Neural progenitor cell (in vitro differentiated cells): ENCODE measurements at regions not wholly inside any gene's neighbourhood (a gene's known extent, or its start where the extent isn't known, plus 50 kb on each side); places are given as distances from the start of the nearest gene placed in this dataset.

ENCODE experiments used
- DNase-seq: peaks from one replicate; pipeline ENCODE4 v3.0.0-alpha.2; 2016; ENCODE audit warnings: low spot score
- H2AFZ ChIP-seq: fragments of 200-600 bp; sonication (generic); replicated peaks from 2 replicates; pipeline ENCODE4 v1.6.1; 2016; ENCODE audit warnings: antibody characterized with exemption
- H3F3A ChIP-seq: fragments of 200-600 bp; sonication (generic); 2 replicates; pipeline ENCODE4 v1.6.1; 2016; ENCODE audit warnings: antibody characterized with exemption, low read depth
- H3K27ac ChIP-seq: fragments of 200-600 bp; sonication (generic); 2 replicates; pipeline ENCODE4 v1.5.1; 2016; ENCODE audit warnings: mild to moderate bottlenecking
- H3K27me3 ChIP-seq: fragments of 200-600 bp; sonication (generic); 2 replicates; pipeline ENCODE4 v1.6.1; 2016; ENCODE audit warnings: mild to moderate bottlenecking, moderate library complexity
- H3K36me3 ChIP-seq: fragments of 200-600 bp; sonication (generic); 2 replicates; pipeline ENCODE4 v1.5.1; 2016
- H3K4me1 ChIP-seq: fragments of 200-600 bp; sonication (generic); 2 replicates; pipeline ENCODE4 v1.6.1; 2016; ENCODE audit warnings: mixed run types
- H3K4me2 ChIP-seq: fragments of 200-600 bp; sonication (generic); 2 replicates; pipeline ENCODE4 v1.6.1; 2016
- H3K4me3 ChIP-seq: fragments of 200-600 bp; sonication (generic); 2 replicates; pipeline ENCODE4 v1.5.1; 2016
- H3K79me2 ChIP-seq: fragments of 200-600 bp; sonication (generic); 2 replicates; pipeline ENCODE4 v1.6.1; 2016; ENCODE audit warnings: low read depth
- H3K9ac ChIP-seq: fragments of 200-600 bp; sonication (generic); 2 replicates; pipeline ENCODE4 v1.6.1; 2016
- H3K9me3 ChIP-seq: fragments of 200-600 bp; sonication (generic); 2 replicates; pipeline ENCODE4 v1.5.1; 2016; ENCODE audit warnings: low read depth
- H4K20me1 ChIP-seq: fragments of 200-600 bp; sonication (generic); 2 replicates; pipeline ENCODE4 v1.6.1; 2016; ENCODE audit warnings: low read depth
- H3K27ac Mint-ChIP-seq: 3 replicates; pipeline ENCODE4 v1.8.0; 2021; ENCODE audit warnings: mixed read lengths
- H3K27me3 Mint-ChIP-seq: 2 replicates; pipeline ENCODE4 v1.8.0; 2022; ENCODE audit warnings: low read depth, mild to moderate bottlenecking, inconsistent platforms, moderate library complexity, mixed read lengths; ENCODE audit not compliant: insufficient read depth
- H3K36me3 Mint-ChIP-seq: 3 replicates; pipeline ENCODE4 v1.8.0; 2021; ENCODE audit warnings: mixed read lengths
- H3K4me1 Mint-ChIP-seq: 3 replicates; pipeline ENCODE4 v1.8.0; 2021; ENCODE audit warnings: mixed read lengths
- H3K4me3 Mint-ChIP-seq: 3 replicates; pipeline ENCODE4 v1.8.0; 2021; ENCODE audit warnings: mild to moderate bottlenecking, moderate library complexity, mixed read lengths
- H3K9me3 Mint-ChIP-seq: 3 replicates; pipeline ENCODE4 v1.8.0; 2020; ENCODE audit warnings: mixed read lengths
- CTCF ChIP-seq: fragments of 200-600 bp; sonication (generic); IDR thresholded peaks from 2 replicates; pipeline ENCODE4 v1.5.1; 2017; ENCODE audit warnings: antibody characterized with exemption, mild to moderate bottlenecking
- EZH2 ChIP-seq: fragments of 200-600 bp; sonication (generic); IDR thresholded peaks from 2 replicates; pipeline ENCODE4 v1.6.1; 2017; ENCODE audit warnings: antibody characterized with exemption, mild to moderate bottlenecking, moderate library complexity
- EZH2phosphoT487 ChIP-seq: fragments of 200-600 bp; sonication (generic); IDR thresholded peaks from 2 replicates; pipeline ENCODE4 v1.6.1; 2017; ENCODE audit warnings: antibody characterized with exemption

GRCh38 chr6:48412656-48413055 is 301.7 kb upstream of the PTCHD4 start:
- Histone ChIP-seq H4K20me1 (no peaks in the 10 kb centered on the region), H3K27ac (no peak overlapping the region), H3K4me2 (no peak overlapping the region), H3K4me1 (no peaks in the 10 kb centered on the region), H2AFZ (no peak overlapping the region), H3K79me2 (no peaks in the 10 kb centered on the region), H3K27me3 (no peaks in the 10 kb centered on the region), H3K9ac (no peak overlapping the region), H3K36me3 (no peaks in the 10 kb centered on the region), H3F3A (no peaks in the 10 kb centered on the region), H3K4me3 (no peak overlapping the region), H3K9me3 (no peaks in the 10 kb centered on the region)
- no peak overlapping the region for H3K27ac Mint-ChIP-seq
- no peaks in the 10 kb centered on the region for H3K9me3 Mint-ChIP-seq
- H3K4me3 Mint-ChIP-seq = no peak overlapping the region
- no peak for DNase-seq
- H3K27me3 Mint-ChIP-seq = no peaks in the 10 kb centered on the region
- no peak for TF ChIP-seq CTCF
- no peak for TF ChIP-seq EZH2phosphoT487
- TF ChIP-seq EZH2 = no peak
- H3K36me3 Mint-ChIP-seq = no peaks in the 10 kb centered on the region
- H3K4me1 Mint-ChIP-seq = no peaks in the 10 kb centered on the region

- no peaks in the 10 kb centered on the region for H3K79me2 ChIP-seq
- H3K4me2 ChIP-seq = no peak overlapping the region
- Mint-ChIP-seq H3K27ac (no peak overlapping the region), H3K27me3 (no peaks in the 10 kb centered on the region), H3K9me3 (peaks cover 2% of the 10 kb centered on the region), H3K36me3 (no peaks in the 10 kb centered on the region), H3K4me3 (no peak overlapping the region), H3K4me1 (no peaks in the 10 kb centered on the region)
- no peak overlapping the region for H3K9ac ChIP-seq
- H3K4me3 ChIP-seq = no peak overlapping the region
- TF ChIP-seq EZH2 = no peak
- TF ChIP-seq EZH2phosphoT487 = no peak
- no peak for TF ChIP-seq CTCF
- no peaks in the 10 kb centered on the region for H4K20me1 ChIP-seq
- H3F3A ChIP-seq = no peaks in the 10 kb centered on the region
- H2AFZ ChIP-seq = no peak overlapping the region
- H3K4me1 ChIP-seq = no peaks in the 10 kb centered on the region
- peaks cover 5% of the 10 kb centered on the region for H3K36me3 ChIP-seq
- DNase-seq = no peak
- H3K27ac ChIP-seq = no peak overlapping the region
- no peaks in the 10 kb centered on the region for H3K27me3 ChIP-seq
- peaks cover 13% of the 10 kb centered on the region for H3K9me3 ChIP-seq
Observed at GRCh38 chr6:48404927-48405326, 293.9 kb upstream of the PTCHD4 start.

GRCh38 chr6:48403587-48403986 is 292.6 kb upstream of the PTCHD4 start:
- peaks cover 2% of the 10 kb centered on the region for H3K9me3 Mint-ChIP-seq
- no peak for DNase-seq
- H3K4me2 ChIP-seq = no peak overlapping the region
- H3K4me1 ChIP-seq = no peaks in the 10 kb centered on the region
- no peaks in the 10 kb centered on the region for H3F3A ChIP-seq
- H3K27ac ChIP-seq = no peak overlapping the region
- no peak overlapping the region for H3K9ac ChIP-seq
- no peaks in the 10 kb centered on the region for H3K4me1 Mint-ChIP-seq
- peaks cover 5% of the 10 kb centered on the region for H3K36me3 ChIP-seq
- no peak overlapping the region for H3K27ac Mint-ChIP-seq
- no peak overlapping the region for H3K4me3 ChIP-seq
- no peaks in the 10 kb centered on the region for H3K36me3 Mint-ChIP-seq
- H3K27me3 Mint-ChIP-seq = no peaks in the 10 kb centered on the region
- H3K9me3 ChIP-seq = peaks cover 13% of the 10 kb centered on the region
- H3K27me3 ChIP-seq = no peaks in the 10 kb centered on the region
- H3K79me2 ChIP-seq = no peaks in the 10 kb centered on the region
- H4K20me1 ChIP-seq = no peaks in the 10 kb centered on the region
- H3K4me3 Mint-ChIP-seq = no peak overlapping the region
- TF ChIP-seq CTCF (no peak), EZH2 (no peak), EZH2phosphoT487 (no peak)
- no peak overlapping the region for H2AFZ ChIP-seq

- Histone ChIP-seq H3K4me2 (no peak overlapping the region), H2AFZ (no peak overlapping the region)
- H3K27me3 Mint-ChIP-seq = no peaks in the 10 kb centered on the region
Observed at GRCh38 chr6:48401016-48401415, 290.0 kb upstream of the PTCHD4 start.

More at GRCh38 chr6:48401016-48401415, 290.0 kb upstream of the PTCHD4 start:
- Histone ChIP-seq H3K27ac (no peak overlapping the region), H4K20me1 (no peaks in the 10 kb centered on the region), H3K36me3 (peaks cover 5% of the 10 kb centered on the region), H3K27me3 (no peaks in the 10 kb centered on the region), H3K4me3 (no peak overlapping the region), H3F3A (no peaks in the 10 kb centered on the region), H3K9ac (no peak overlapping the region), H3K4me1 (no peaks in the 10 kb centered on the region), H3K79me2 (no peaks in the 10 kb centered on the region), H3K9me3 (peaks cover 13% of the 10 kb centered on the region)
- peaks cover 2% of the 10 kb centered on the region for H3K9me3 Mint-ChIP-seq
- TF ChIP-seq EZH2 (no peak), EZH2phosphoT487 (no peak), CTCF (no peak)
- no peaks in the 10 kb centered on the region for H3K36me3 Mint-ChIP-seq
- no peak overlapping the region for H3K27ac Mint-ChIP-seq
- DNase-seq = no peak
- no peaks in the 10 kb centered on the region for H3K4me1 Mint-ChIP-seq
- no peak overlapping the region for H3K4me3 Mint-ChIP-seq
